ENCODE measurements at regions not wholly inside any gene's neighbourhood (a gene's known extent, or its start where the extent isn't known, plus 50 kb on each side); places are given as distances from the start of the nearest gene placed in this dataset.

GRCh38 chr5:106408141-106408540, 1262.6 kb downstream of the EFNA5 start:
- H3K9me2 ChIP-seq (ENCODE audit: low read depth, low read length), result no peaks in the 10 kb centered on the region
- H3K9me3 ChIP-seq (ENCODE audit: low read length), result no peaks in the 10 kb centered on the region
- H3K27ac ChIP-seq (ENCODE audit: low read depth, low read length, poor library complexity, severe bottlenecking), result no peak overlapping the region
- H4K20me1 ChIP-seq (ENCODE audit: insufficient read depth, low read length), result no peaks in the 10 kb centered on the region
- H3K36me3 ChIP-seq (ENCODE audit: insufficient read depth, low read length), result no peaks in the 10 kb centered on the region
- H3K9ac ChIP-seq (ENCODE audit: low read length), result no peak overlapping the region
- no peak overlapping the region for H3K4me3 ChIP-seq (ENCODE audit: low read depth, low read length, poor library complexity, severe bottlenecking)
- H3K4me2 ChIP-seq (ENCODE audit: low read length), result no peak overlapping the region
- no peaks in the 10 kb centered on the region for H3K27me3 ChIP-seq (ENCODE audit: insufficient read depth, low read length)
- no peaks in the 10 kb centered on the region for H3K4me1 ChIP-seq (ENCODE audit: insufficient read depth, low read length, severe bottlenecking)
- H3F3A ChIP-seq (ENCODE audit: insufficient read depth, low read length), result no peaks in the 10 kb centered on the region
- H3K79me2 ChIP-seq (ENCODE audit: insufficient read depth, low read length), result no peaks in the 10 kb centered on the region
- no peak overlapping the region for H2AFZ ChIP-seq (ENCODE audit: low read length)
- no peak for TF ChIP-seq CTCF (IDR thresholded peaks at IDR 0.05; ENCODE audit: low read length)
- no peak for TF ChIP-seq EZH2 (IDR thresholded peaks at IDR 0.05; ENCODE audit: borderline replicate concordance, low read length)

- TF ChIP-seq EZH2 (IDR thresholded peaks at IDR 0.05; ENCODE audit: borderline replicate concordance, low read length) (no peak), CTCF (IDR thresholded peaks at IDR 0.05; ENCODE audit: low read length) (no peak)
- Histone ChIP-seq H3K27ac (ENCODE audit: low read depth, low read length, poor library complexity, severe bottlenecking) (no peak overlapping the region), H2AFZ (ENCODE audit: low read length) (no peak overlapping the region), H3K4me2 (ENCODE audit: low read length) (no peak overlapping the region), H3K9me3 (ENCODE audit: low read length) (no peaks in the 10 kb centered on the region), H3K4me1 (ENCODE audit: insufficient read depth, low read length, severe bottlenecking) (no peaks in the 10 kb centered on the region), H3K79me2 (ENCODE audit: insufficient read depth, low read length) (no peaks in the 10 kb centered on the region), H3K9ac (ENCODE audit: low read length) (no peak overlapping the region), H3K4me3 (ENCODE audit: low read depth, low read length, poor library complexity, severe bottlenecking) (no peak overlapping the region), H3K9me2 (ENCODE audit: low read depth, low read length) (no peaks in the 10 kb centered on the region), H3F3A (ENCODE audit: insufficient read depth, low read length) (no peaks in the 10 kb centered on the region), H3K27me3 (ENCODE audit: insufficient read depth, low read length) (no peaks in the 10 kb centered on the region), H4K20me1 (ENCODE audit: insufficient read depth, low read length) (no peaks in the 10 kb centered on the region), H3K36me3 (ENCODE audit: insufficient read depth, low read length) (no peaks in the 10 kb centered on the region)
These were observed 1269.2 kb downstream of the EFNA5 start for GRCh38 chr5:106401561-106401960.

- H3K79me2 ChIP-seq (ENCODE audit: insufficient read depth, low read length), result no peaks in the 10 kb centered on the region
- H3K4me2 ChIP-seq (ENCODE audit: low read length), result no peak overlapping the region
- H3K9me3 ChIP-seq (ENCODE audit: low read length), result no peaks in the 10 kb centered on the region
- no peaks in the 10 kb centered on the region for H4K20me1 ChIP-seq (ENCODE audit: insufficient read depth, low read length)
- H3K27ac ChIP-seq (ENCODE audit: low read depth, low read length, poor library complexity, severe bottlenecking), result no peak overlapping the region
- no peak overlapping the region for H3K9ac ChIP-seq (ENCODE audit: low read length)
- TF ChIP-seq EZH2 (IDR thresholded peaks at IDR 0.05; ENCODE audit: borderline replicate concordance, low read length), result no peak
- TF ChIP-seq CTCF (IDR thresholded peaks at IDR 0.05; ENCODE audit: low read length), result no peak
- H2AFZ ChIP-seq (ENCODE audit: low read length), result no peak overlapping the region
- H3F3A ChIP-seq (ENCODE audit: insufficient read depth, low read length), result no peaks in the 10 kb centered on the region
- H3K9me2 ChIP-seq (ENCODE audit: low read depth, low read length), result no peaks in the 10 kb centered on the region
- no peaks in the 10 kb centered on the region for H3K27me3 ChIP-seq (ENCODE audit: insufficient read depth, low read length)
- H3K36me3 ChIP-seq (ENCODE audit: insufficient read depth, low read length), result no peaks in the 10 kb centered on the region
- no peaks in the 10 kb centered on the region for H3K4me1 ChIP-seq (ENCODE audit: insufficient read depth, low read length, severe bottlenecking)
- no peak overlapping the region for H3K4me3 ChIP-seq (ENCODE audit: low read depth, low read length, poor library complexity, severe bottlenecking)
These were observed 1271.3 kb downstream of the EFNA5 start for GRCh38 chr5:106399391-106399790.
